Keratinocyte (primary cell): ENCODE measurements at regions not wholly inside any gene's neighbourhood (a gene's known extent, or its start where the extent isn't known, plus 50 kb on each side); places are given as distances from the start of the nearest gene placed in this dataset.

ENCODE experiments used
- DNase-seq: peaks from one replicate; pipeline ENCODE4 v3.0.0-alpha.2; 2011; ENCODE audit warnings: low read depth, missing footprints, low spot score
- FAIRE-seq: peaks from 2 replicates; lab custom pipeline; 2011; peaks lifted over from hg19 to GRCh38; lab: Jason Lieb, UNC
- H2AFZ ChIP-seq: 2 replicates; pipeline ENCODE4 v1.6.0; 2012; ENCODE audit warnings: low read length, control low read depth, inconsistent platforms; ENCODE audit not compliant: control insufficient read depth
- H3K27ac ChIP-seq: 2 replicates; pipeline ENCODE4 v1.5.1; 2011; ENCODE audit warnings: low read length; ENCODE audit not compliant: control insufficient read depth, insufficient read depth
- H3K27me3 ChIP-seq: 3 replicates; pipeline ENCODE4 v1.6.0; 2011; ENCODE audit warnings: low read length; ENCODE audit not compliant: control insufficient read depth, insufficient read depth; ENCODE audit errors: extremely low read depth
- H3K36me3 ChIP-seq, 2 experiments: 2 replicates in 1 of 2; 3 replicates in 1 of 2; pipeline ENCODE4 v1.5.1; 2011; ENCODE audit warnings: low read length in 2 of 2, mild to moderate bottlenecking in 1 of 2; ENCODE audit not compliant: control insufficient read depth in 2 of 2, insufficient read depth in 2 of 2; ENCODE audit errors: extremely low read depth in 1 of 2
- H3K4me1 ChIP-seq: 3 replicates; pipeline ENCODE4 v1.5.1; 2011; ENCODE audit warnings: low read length; ENCODE audit not compliant: control insufficient read depth, insufficient read depth; ENCODE audit errors: extremely low read depth
- H3K4me2 ChIP-seq: 3 replicates; pipeline ENCODE4 v1.6.0; 2011; ENCODE audit warnings: low read depth, low read length; ENCODE audit not compliant: control insufficient read depth, insufficient read depth; ENCODE audit errors: extremely low read depth
- H3K4me3 ChIP-seq, 3 experiments: fragments of 200-600 bp in 1 of 3; sonication (generic) in 1 of 3; 2 replicates in 2 of 3; 3 replicates in 1 of 3; pipeline ENCODE4 v1.5.1; 2011 to 2016; ENCODE audit warnings: low read length in 3 of 3, mild to moderate bottlenecking in 3 of 3, control low read depth in 2 of 3, inconsistent platforms in 1 of 3, low read depth in 1 of 3, mixed read lengths in 1 of 3, mixed run types in 1 of 3, moderate library complexity in 1 of 3; ENCODE audit not compliant: control insufficient read depth in 2 of 3, insufficient read depth in 2 of 3; ENCODE audit errors: extremely low read depth in 1 of 3
- H3K79me2 ChIP-seq: 2 replicates; pipeline ENCODE4 v1.6.0; 2012; ENCODE audit warnings: low read length; ENCODE audit not compliant: control insufficient read depth, insufficient read depth
- H3K9ac ChIP-seq: 3 replicates; pipeline ENCODE4 v1.6.0; 2011; ENCODE audit warnings: low read length; ENCODE audit not compliant: control insufficient read depth, insufficient read depth; ENCODE audit errors: extremely low read depth
- H3K9me1 ChIP-seq: 3 replicates; pipeline ENCODE4 v1.6.0; 2011; ENCODE audit warnings: low read length; ENCODE audit not compliant: control insufficient read depth, insufficient read depth; ENCODE audit errors: extremely low read depth
- H3K9me3 ChIP-seq: 2 replicates; pipeline ENCODE4 v1.5.1; 2012; ENCODE audit warnings: low read depth, low read length; ENCODE audit not compliant: control insufficient read depth
- H4K20me1 ChIP-seq: 3 replicates; pipeline ENCODE4 v1.6.0; 2011; ENCODE audit warnings: low read length; ENCODE audit not compliant: control insufficient read depth, insufficient read depth; ENCODE audit errors: extremely low read depth
- EZH2 ChIP-seq: IDR thresholded peaks from one replicate; pipeline ENCODE4 v1.6.1; 2012; ENCODE audit warnings: inconsistent platforms, mild to moderate bottlenecking, low read length, moderate library complexity
- dilution Hi-C: fragments of 300-500 bp; cut with MboI; formaldehyde crosslinking; loops from one replicate; pipeline ENCODE4 v1.7.0; 2020; ENCODE audit warnings: low sequenced_read_pairs; ENCODE audit not compliant: extremely low pct_ligation_motif_present
- TF ChIP-seq, protein P1 (sequence below), 3 experiments: IDR thresholded peaks in 1 of 3; conservative IDR thresholded peaks in 1 of 3; optimal IDR thresholded peaks in 1 of 3; 2 replicates in 2 of 3; 3 replicates in 1 of 3; pipeline versions ENCODE3 to v1.5.1; 2011; ENCODE audit warnings: low read length in 3 of 3, mild to moderate bottlenecking in 3 of 3, moderate library complexity in 2 of 3, control low read depth in 1 of 3, inconsistent platforms in 1 of 3; ENCODE audit not compliant: insufficient read depth in 2 of 3; ENCODE audit errors: extremely low read depth in 1 of 3

DNA sequence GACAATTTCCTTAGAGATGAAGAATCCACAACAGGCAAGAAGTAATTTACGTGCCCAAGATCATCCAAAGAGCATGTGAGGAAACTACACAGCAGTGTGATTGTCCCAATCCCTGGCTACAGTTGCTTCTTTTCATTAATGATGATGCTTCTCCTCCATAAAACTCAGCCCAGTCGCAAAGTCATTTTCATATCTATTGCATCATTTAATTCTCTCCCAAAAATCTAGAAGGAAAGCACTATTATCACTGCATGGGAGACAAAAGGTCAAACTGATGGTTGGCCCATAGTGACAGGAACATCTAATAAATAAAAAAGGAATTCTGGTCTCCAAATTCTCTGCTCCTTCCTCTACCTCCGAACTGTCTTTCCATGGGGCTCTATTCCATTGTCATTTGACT lies 103.5 kb upstream of the SERP2 start:
- TF ChIP-seq, protein P1, sequence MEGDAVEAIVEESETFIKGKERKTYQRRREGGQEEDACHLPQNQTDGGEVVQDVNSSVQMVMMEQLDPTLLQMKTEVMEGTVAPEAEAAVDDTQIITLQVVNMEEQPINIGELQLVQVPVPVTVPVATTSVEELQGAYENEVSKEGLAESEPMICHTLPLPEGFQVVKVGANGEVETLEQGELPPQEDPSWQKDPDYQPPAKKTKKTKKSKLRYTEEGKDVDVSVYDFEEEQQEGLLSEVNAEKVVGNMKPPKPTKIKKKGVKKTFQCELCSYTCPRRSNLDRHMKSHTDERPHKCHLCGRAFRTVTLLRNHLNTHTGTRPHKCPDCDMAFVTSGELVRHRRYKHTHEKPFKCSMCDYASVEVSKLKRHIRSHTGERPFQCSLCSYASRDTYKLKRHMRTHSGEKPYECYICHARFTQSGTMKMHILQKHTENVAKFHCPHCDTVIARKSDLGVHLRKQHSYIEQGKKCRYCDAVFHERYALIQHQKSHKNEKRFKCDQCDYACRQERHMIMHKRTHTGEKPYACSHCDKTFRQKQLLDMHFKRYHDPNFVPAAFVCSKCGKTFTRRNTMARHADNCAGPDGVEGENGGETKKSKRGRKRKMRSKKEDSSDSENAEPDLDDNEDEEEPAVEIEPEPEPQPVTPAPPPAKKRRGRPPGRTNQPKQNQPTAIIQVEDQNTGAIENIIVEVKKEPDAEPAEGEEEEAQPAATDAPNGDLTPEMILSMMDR (optimal IDR thresholded peaks at IDR 0.05 in 1 of 3, IDR thresholded peaks at IDR 0.05 in 1 of 3, conservative IDR thresholded peaks at IDR 0.05 in 1 of 3; ENCODE audit: extremely low read depth in 1 of 3, insufficient read depth in 2 of 3, low read length in 3 of 3) = no peak
- no peak for TF ChIP-seq EZH2
- Histone ChIP-seq H3K79me2 (no peaks in the 10 kb centered on the region), H3K9me1 (no peaks in the 10 kb centered on the region), H3K9ac (no peak overlapping the region), H3K9me3 (no peaks in the 10 kb centered on the region), H4K20me1 (no peaks in the 10 kb centered on the region), H3K4me3 (no peak overlapping the region), H3K36me3 (no peaks in the 10 kb centered on the region), H3K27me3 (no peaks in the 10 kb centered on the region), H3K4me2 (no peak overlapping the region), H2AFZ (no peak overlapping the region), H3K27ac (no peak overlapping the region), H3K4me1 (peaks cover 23% of the 10 kb centered on the region)
- dilution Hi-C loops = no loop called here
- no peak for FAIRE-seq
- no peak for DNase-seq

DNA sequence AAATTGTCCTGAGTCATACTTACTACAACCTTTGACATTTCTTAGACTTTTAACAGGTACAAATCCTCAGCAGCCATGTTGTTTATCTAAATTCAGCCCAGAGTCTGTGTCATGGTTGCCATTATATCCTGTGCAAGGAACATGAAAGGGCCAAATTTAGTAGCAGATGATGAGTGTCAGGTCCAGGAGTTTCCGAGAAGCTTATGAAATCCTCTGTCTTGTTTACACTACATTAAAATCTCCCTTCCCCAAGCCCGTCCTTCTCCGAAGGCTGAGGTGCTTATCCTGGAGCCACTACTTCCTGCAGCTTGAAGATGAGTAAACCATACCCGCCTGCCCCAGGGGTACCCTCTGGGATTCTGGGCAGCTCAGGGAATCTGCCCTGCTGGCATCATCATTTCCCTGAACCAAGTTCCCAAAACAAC lies 102.6 kb upstream of the SERP2 start:
- H4K20me1 ChIP-seq = no peaks in the 10 kb centered on the region
- H3K36me3 ChIP-seq = no peaks in the 10 kb centered on the region
- no peak overlapping the region for H2AFZ ChIP-seq
- peaks cover 23% of the 10 kb centered on the region for H3K4me1 ChIP-seq
- no peak overlapping the region for H3K9ac ChIP-seq
- TF ChIP-seq EZH2 = no peak
- TF ChIP-seq, protein P1 (optimal IDR thresholded peaks at IDR 0.05 in 1 of 3, IDR thresholded peaks at IDR 0.05 in 1 of 3, conservative IDR thresholded peaks at IDR 0.05 in 1 of 3; ENCODE audit: extremely low read depth in 1 of 3, insufficient read depth in 2 of 3, low read length in 3 of 3) = no peak
- no peaks in the 10 kb centered on the region for H3K9me3 ChIP-seq
- H3K4me2 ChIP-seq = no peak overlapping the region
- no peak for FAIRE-seq
- no peaks in the 10 kb centered on the region for H3K9me1 ChIP-seq
- no peaks in the 10 kb centered on the region for H3K27me3 ChIP-seq
- dilution Hi-C loops = no loop called here
- no peak overlapping the region for H3K4me3 ChIP-seq
- no peak overlapping the region for H3K27ac ChIP-seq
- DNase-seq = no peak
- H3K79me2 ChIP-seq = no peaks in the 10 kb centered on the region
